ENCODE measurements at regions not wholly inside any gene's neighbourhood (a gene's known extent, or its start where the extent isn't known, plus 50 kb on each side); places are given as distances from the start of the nearest gene placed in this dataset.

GRCh38 chr5:60125636-60126035 is 232.1 kb upstream of the PDE4D start:
- no peak for TF ChIP-seq EZH2 (IDR thresholded peaks at IDR 0.05; ENCODE audit: borderline replicate concordance, low read depth, low read length, severe bottlenecking)
- TF ChIP-seq POLR2A (IDR thresholded peaks at IDR 0.05; ENCODE audit: low read depth, low read length) = no peak
- TF ChIP-seq CTCF (IDR thresholded peaks at IDR 0.05; ENCODE audit: extremely low read depth in 1 of 2, insufficient read depth in 1 of 2, low read depth in 1 of 2, low read length in 2 of 2) = no peak
- TF ChIP-seq, protein P1, sequence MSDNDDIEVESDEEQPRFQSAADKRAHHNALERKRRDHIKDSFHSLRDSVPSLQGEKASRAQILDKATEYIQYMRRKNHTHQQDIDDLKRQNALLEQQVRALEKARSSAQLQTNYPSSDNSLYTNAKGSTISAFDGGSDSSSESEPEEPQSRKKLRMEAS (IDR thresholded peaks at IDR 0.05; ENCODE audit: insufficient read depth, insufficient read length) = no peak

Data from endothelial cell of umbilical vein (primary cell).